SU-DHL-6 (cell line): ENCODE measurements at regions not wholly inside any gene's neighbourhood (a gene's known extent, or its start where the extent isn't known, plus 50 kb on each side); places are given as distances from the start of the nearest gene placed in this dataset.

Experiments used
- CTCF ChIP-seq: fragments of 200-600 bp; sonication (generic); IDR thresholded peaks from one replicate; pipeline ENCODE4 v1.5.1; 2017; ENCODE audit warnings: antibody characterized with exemption, mild to moderate bottlenecking, low read length, moderate library complexity; ENCODE audit not compliant: insufficient read depth, poor library complexity, severe bottlenecking
- EZH2phosphoT487 ChIP-seq: fragments of 200-600 bp; sonication (generic), shearing (Covaris generic); conservative IDR thresholded peaks from 2 replicates; pipeline ENCODE4 v1.6.1; 2018; ENCODE audit warnings: mild to moderate bottlenecking, antibody characterized with exemption, low read length, moderate library complexity, mixed read lengths

GRCh38 chr7:45455662-45456061 is 118.5 kb upstream of the ADCY1 start:
- no peak for TF ChIP-seq EZH2phosphoT487
- TF ChIP-seq CTCF = no peak
